ENCODE measurements at regions not wholly inside any gene's neighbourhood (a gene's known extent, or its start where the extent isn't known, plus 50 kb on each side); places are given as distances from the start of the nearest gene placed in this dataset.

DNA sequence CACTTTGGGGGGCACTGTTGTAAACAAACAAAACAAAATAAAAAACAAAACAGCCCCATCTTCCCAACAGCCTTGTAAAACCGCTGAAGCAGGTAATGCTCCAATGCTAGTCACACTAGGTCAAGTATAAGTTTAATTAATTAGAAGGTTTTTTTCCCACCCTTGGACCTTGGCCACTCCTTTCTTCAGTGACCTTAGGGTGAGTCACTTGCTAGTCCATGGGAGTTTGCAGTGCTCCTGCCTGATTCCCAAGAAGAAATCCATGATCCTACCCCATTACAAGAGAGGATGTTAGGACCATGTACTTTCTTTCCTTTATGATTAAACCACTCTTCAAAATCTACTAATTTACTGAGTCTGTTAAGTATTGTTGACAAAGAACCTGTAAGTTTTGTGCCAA, 192.2 kb upstream of the CDKN2B start:
- H3K27me3 ChIP-seq (ENCODE audit: control insufficient read depth in 2 of 2, insufficient read depth in 1 of 2, low read length in 1 of 2) = no peaks in the 10 kb centered on the region
- H3K27ac ChIP-seq (ENCODE audit: low read depth in 1 of 2, low read length in 1 of 2) = no peak overlapping the region
- no peak overlapping the region for H3K4me3 ChIP-seq (ENCODE audit: low read length in 2 of 2)
- no peaks in the 10 kb centered on the region for H3K36me3 ChIP-seq (ENCODE audit: control insufficient read depth in 2 of 2, insufficient read depth in 2 of 2, low read length in 1 of 2)
- H3K4me1 ChIP-seq (ENCODE audit: control insufficient read depth in 2 of 2, insufficient read depth in 2 of 2, low read length in 2 of 2) = no peaks in the 10 kb centered on the region
- H3K9me3 ChIP-seq (ENCODE audit: control insufficient read depth in 2 of 2, insufficient read depth in 1 of 2, low read length in 1 of 2) = peaks cover 0 to 6% of the 10 kb centered on the region in 2 donors
- no peak for DNase-seq (ENCODE audit: low read depth in 6 of 9, low spot score in 9 of 9)
- WGBS = 92% methylated on average over 1 of the region's 1 CpG

DNA sequence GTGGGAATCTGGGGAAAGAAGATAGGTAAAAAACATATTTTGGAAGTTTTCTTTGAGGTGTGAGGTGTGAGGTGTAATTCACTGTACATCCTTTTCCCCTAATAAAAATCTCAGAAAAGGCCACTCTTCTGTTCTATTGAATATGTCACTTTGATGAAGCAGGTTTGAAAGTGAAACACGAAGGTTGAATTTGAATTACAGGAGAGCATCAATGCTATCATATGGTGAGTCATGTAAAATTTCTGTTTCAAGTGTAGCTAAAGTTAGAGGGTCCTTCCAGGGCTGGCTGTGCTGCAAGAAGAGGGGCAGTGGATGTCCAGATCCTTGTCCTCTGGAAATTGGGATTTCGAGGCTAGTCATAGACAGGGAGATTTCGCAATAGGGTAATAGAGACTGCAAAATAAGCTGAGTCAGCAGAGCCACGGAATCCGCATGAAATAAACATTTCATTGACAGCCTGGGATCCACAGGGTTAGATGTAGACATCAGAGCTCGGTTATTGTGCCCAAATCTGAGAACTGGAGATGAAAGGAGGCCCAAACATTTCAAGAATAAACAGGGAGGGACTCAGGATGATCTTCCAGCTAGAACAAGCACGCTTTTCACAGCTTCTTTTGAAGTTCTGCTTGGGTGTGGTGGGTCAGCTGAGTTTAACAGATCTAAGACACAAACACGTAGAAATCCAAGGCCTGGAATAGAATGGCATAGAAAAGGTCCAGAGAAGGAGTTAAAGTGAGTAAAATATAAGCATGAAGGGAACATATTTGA, 194.4 kb upstream of the CDKN2B start:
- no peak for DNase-seq (ENCODE audit: low read depth in 6 of 9, low spot score in 9 of 9)
- no peaks in the 10 kb centered on the region for H3K9me3 ChIP-seq (ENCODE audit: control insufficient read depth in 2 of 2, insufficient read depth in 1 of 2, low read length in 1 of 2)
- H3K27ac ChIP-seq (ENCODE audit: low read depth in 1 of 2, low read length in 1 of 2) = no peak overlapping the region
- no peaks in the 10 kb centered on the region for H3K27me3 ChIP-seq (ENCODE audit: control insufficient read depth in 2 of 2, insufficient read depth in 1 of 2, low read length in 1 of 2)
- 80% methylated on average over 8 of the region's 8 CpGs for whole genome bisulfite sequencing
- H3K36me3 ChIP-seq (ENCODE audit: control insufficient read depth in 2 of 2, insufficient read depth in 2 of 2, low read length in 1 of 2) = no peaks in the 10 kb centered on the region
- no peaks in the 10 kb centered on the region for H3K4me1 ChIP-seq (ENCODE audit: control insufficient read depth in 2 of 2, insufficient read depth in 2 of 2, low read length in 2 of 2)
- H3K4me3 ChIP-seq (ENCODE audit: low read length in 2 of 2) = no peak overlapping the region

DNA sequence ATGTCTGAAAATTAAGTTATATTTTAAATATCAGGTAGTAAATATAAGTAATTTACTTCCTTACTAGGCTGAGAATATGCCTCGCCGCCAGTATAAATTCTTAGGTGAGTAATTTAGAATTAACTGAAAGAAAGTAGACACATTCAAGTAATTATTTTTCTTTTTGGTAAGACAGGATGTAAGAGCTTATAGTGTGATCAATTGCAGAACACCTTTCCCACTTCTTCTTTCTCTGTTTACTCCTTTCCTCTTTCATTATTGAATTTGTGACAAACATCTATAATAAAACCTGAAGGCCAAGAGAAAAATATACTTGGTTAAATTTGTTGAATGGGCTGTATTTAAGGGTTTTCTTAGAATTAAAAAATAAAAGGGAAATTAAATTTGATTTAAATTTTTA, 195.1 kb upstream of the CDKN2B start:
- no peaks in the 10 kb centered on the region for H3K4me1 ChIP-seq (ENCODE audit: control insufficient read depth in 2 of 2, insufficient read depth in 2 of 2, low read length in 2 of 2)
- no peaks in the 10 kb centered on the region for H3K36me3 ChIP-seq (ENCODE audit: control insufficient read depth in 2 of 2, insufficient read depth in 2 of 2, low read length in 1 of 2)
- WGBS = 98% methylated on average over 2 of the region's 2 CpGs
- H3K9me3 ChIP-seq (ENCODE audit: control insufficient read depth in 2 of 2, insufficient read depth in 1 of 2, low read length in 1 of 2) = no peaks in the 10 kb centered on the region
- no peak overlapping the region for H3K4me3 ChIP-seq (ENCODE audit: low read length in 2 of 2)
- no peaks in the 10 kb centered on the region for H3K27me3 ChIP-seq (ENCODE audit: control insufficient read depth in 2 of 2, insufficient read depth in 1 of 2, low read length in 1 of 2)
- no peak for DNase-seq (ENCODE audit: low read depth in 6 of 9, low spot score in 9 of 9)
- no peak overlapping the region for H3K27ac ChIP-seq (ENCODE audit: low read depth in 1 of 2, low read length in 1 of 2)

DNA sequence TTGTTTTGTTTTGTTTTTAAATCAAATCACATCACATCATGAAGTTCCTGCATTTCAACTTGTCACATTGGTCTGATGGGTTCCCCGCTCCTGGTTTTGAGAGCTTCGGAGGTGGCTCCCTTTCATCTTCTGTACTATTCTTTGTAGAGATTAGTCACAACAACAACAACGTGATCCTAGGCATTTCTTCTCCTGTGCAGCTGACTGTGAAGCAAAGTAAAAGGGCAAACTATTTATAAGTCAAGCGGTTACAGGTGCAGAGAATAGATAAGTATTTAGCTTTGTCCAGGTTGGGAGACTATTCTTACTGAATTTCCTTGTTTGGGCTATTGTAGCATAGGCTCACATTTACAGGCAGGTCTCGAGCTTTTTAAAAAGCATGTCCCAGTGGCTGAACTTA, 197.7 kb upstream of the CDKN2B start:
- no peak overlapping the region for H3K4me3 ChIP-seq (ENCODE audit: low read length in 2 of 2)
- no peak for DNase-seq (ENCODE audit: low read depth in 6 of 9, low spot score in 9 of 9)
- H3K36me3 ChIP-seq (ENCODE audit: control insufficient read depth in 2 of 2, insufficient read depth in 2 of 2, low read length in 1 of 2) = no peaks in the 10 kb centered on the region
- H3K27ac ChIP-seq (ENCODE audit: low read depth in 1 of 2, low read length in 1 of 2) = no peak overlapping the region
- no peaks in the 10 kb centered on the region for H3K27me3 ChIP-seq (ENCODE audit: control insufficient read depth in 2 of 2, insufficient read depth in 1 of 2, low read length in 1 of 2)
- H3K4me1 ChIP-seq (ENCODE audit: control insufficient read depth in 2 of 2, insufficient read depth in 2 of 2, low read length in 2 of 2) = no peaks in the 10 kb centered on the region
- H3K9me3 ChIP-seq (ENCODE audit: control insufficient read depth in 2 of 2, insufficient read depth in 1 of 2, low read length in 1 of 2) = no peaks in the 10 kb centered on the region
- 91% methylated on average over 5 of the region's 5 CpGs for WGBS

DNA sequence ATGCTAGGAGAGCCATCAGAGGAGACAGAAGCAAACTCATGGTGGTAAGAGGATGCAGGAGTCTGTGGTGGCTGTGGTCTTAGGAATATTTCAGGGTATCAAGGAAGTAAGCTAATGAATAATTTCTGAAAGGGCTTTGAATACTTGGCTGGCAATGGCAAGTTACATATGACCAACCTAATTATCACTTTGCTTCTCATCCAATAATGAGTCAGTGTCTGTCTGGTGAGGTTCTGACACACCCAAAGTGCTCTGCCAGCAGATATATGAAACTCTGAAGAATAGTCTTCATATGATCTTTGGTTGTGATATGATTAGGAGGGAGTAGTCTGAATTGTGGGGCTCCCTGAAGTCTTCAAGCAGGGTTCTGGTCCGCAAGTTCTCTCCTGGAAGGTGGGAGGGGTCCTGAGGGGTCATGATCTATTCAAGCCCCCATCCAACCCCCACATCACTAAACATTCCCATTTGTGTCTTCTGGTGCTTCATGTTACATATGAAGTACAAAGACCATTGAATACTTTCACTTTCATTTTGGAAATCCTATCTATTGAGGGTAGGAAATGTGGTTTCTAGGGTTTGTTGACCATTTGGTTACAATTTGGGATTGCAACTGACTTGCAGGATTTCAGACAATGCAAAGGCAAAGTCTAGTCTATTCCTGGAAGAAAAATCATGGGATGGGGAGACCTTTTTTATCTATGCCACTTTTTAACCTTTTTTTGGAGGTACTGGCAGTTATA, 199.9 kb upstream of the CDKN2B start:
- DNase-seq (ENCODE audit: low read depth in 6 of 9, low spot score in 9 of 9) = no peak
- Histone ChIP-seq H3K27ac (ENCODE audit: low read depth in 1 of 2, low read length in 1 of 2) (no peak overlapping the region), H3K4me3 (ENCODE audit: low read length in 2 of 2) (no peak overlapping the region), H3K27me3 (ENCODE audit: control insufficient read depth in 2 of 2, insufficient read depth in 1 of 2, low read length in 1 of 2) (no peaks in the 10 kb centered on the region), H3K4me1 (ENCODE audit: control insufficient read depth in 2 of 2, insufficient read depth in 2 of 2, low read length in 2 of 2) (no peaks in the 10 kb centered on the region), H3K36me3 (ENCODE audit: control insufficient read depth in 2 of 2, insufficient read depth in 2 of 2, low read length in 1 of 2) (no peaks in the 10 kb centered on the region), H3K9me3 (ENCODE audit: control insufficient read depth in 2 of 2, insufficient read depth in 1 of 2, low read length in 1 of 2) (no peaks in the 10 kb centered on the region)
- WGBS = 93% methylated on average over 1 of the region's 1 CpG

DNA sequence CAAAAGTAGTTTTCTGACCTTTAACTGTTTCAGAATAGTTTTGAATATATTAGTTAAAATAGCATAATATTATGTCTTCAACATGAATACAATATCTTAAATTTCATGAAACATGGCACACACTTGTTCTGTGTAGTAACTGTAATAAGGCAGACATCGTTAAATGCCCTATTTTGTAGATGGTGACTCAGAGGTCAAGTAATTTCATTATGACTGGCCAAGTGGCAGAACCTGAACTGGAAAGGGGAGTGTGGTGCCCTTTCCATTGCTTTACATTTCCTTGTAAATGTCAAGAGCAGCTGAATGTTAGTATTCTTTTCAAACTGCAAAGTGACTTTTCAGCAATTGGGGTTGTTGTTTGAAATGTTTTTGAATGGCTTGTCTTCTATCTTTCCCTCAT, 201.2 kb upstream of the CDKN2B start:
- Histone ChIP-seq H3K9me3 (ENCODE audit: control insufficient read depth in 2 of 2, insufficient read depth in 1 of 2, low read length in 1 of 2) (no peaks in the 10 kb centered on the region), H3K4me1 (ENCODE audit: control insufficient read depth in 2 of 2, insufficient read depth in 2 of 2, low read length in 2 of 2) (no peaks in the 10 kb centered on the region), H3K27ac (ENCODE audit: low read depth in 1 of 2, low read length in 1 of 2) (no peak overlapping the region), H3K36me3 (ENCODE audit: control insufficient read depth in 2 of 2, insufficient read depth in 2 of 2, low read length in 1 of 2) (no peaks in the 10 kb centered on the region), H3K27me3 (ENCODE audit: control insufficient read depth in 2 of 2, insufficient read depth in 1 of 2, low read length in 1 of 2) (no peaks in the 10 kb centered on the region), H3K4me3 (ENCODE audit: low read length in 2 of 2) (no peak overlapping the region)
- DNase-seq (ENCODE audit: low read depth in 6 of 9, low spot score in 9 of 9) = no peak
- WGBS = 90% methylated on average over 1 of the region's 1 CpG

DNA sequence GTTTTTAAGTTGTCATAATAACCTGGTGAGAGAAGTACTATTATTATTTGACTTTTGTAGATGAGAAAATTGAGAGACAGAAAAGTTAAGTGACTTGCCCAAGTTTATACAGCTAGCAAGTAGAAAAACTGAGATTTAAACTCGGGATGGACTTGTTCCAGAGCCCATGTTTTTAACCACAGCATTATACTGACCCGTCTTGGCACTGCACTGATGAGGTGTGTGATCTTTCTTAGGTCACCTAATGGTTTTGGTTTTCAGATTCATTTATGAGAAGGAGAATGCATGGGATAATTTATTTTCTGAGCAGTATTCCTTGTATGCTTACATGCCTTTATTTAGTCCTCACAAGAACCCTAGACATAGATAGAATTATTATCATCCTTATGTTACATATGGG, 201.8 kb upstream of the CDKN2B start:
- no peaks in the 10 kb centered on the region for H3K9me3 ChIP-seq (ENCODE audit: control insufficient read depth in 2 of 2, insufficient read depth in 1 of 2, low read length in 1 of 2)
- no peak overlapping the region for H3K4me3 ChIP-seq (ENCODE audit: low read length in 2 of 2)
- H3K27me3 ChIP-seq (ENCODE audit: control insufficient read depth in 2 of 2, insufficient read depth in 1 of 2, low read length in 1 of 2) = no peaks in the 10 kb centered on the region
- H3K27ac ChIP-seq (ENCODE audit: low read depth in 1 of 2, low read length in 1 of 2) = no peak overlapping the region
- no peaks in the 10 kb centered on the region for H3K36me3 ChIP-seq (ENCODE audit: control insufficient read depth in 2 of 2, insufficient read depth in 2 of 2, low read length in 1 of 2)
- WGBS = 91% methylated on average over 2 of the region's 2 CpGs
- DNase-seq (ENCODE audit: low read depth in 6 of 9, low spot score in 9 of 9) = no peak
- H3K4me1 ChIP-seq (ENCODE audit: control insufficient read depth in 2 of 2, insufficient read depth in 2 of 2, low read length in 2 of 2) = no peaks in the 10 kb centered on the region

DNA sequence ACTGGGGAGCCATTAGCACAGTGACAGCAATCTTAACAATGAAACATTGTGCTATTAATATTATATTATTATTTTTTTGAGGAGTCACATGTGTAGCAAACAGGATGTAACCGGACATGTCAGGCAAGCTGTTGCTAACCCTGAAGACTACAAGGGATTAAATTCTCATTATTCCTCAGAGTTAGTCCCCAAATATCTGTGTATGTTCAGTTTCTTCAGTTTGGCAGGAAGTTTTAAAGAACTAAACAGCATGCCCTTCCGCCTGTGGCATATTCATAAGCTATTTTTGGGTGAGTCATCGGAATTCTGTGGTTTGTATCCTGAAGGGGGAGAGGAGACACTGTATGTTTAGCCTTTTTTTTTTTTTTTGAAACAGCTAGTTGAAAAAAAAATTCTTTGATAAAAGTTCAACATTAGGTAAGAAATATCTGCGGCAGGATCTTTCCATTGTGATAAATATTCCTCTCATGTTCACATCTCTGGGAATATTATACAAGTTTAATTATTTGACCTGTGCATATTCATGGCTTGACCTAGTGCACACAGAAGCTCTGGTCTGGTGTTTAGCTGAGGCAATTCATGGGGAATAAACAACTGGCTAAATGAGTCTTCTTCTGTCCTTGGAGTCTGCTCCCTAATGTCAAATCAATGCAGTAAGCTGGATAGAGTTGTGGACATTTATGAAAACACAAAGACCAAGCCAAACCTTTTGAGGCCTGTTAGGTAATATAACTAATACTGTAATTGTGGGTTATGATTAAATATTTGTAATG, 202.7 kb upstream of the CDKN2B start:
- Histone ChIP-seq H3K36me3 (ENCODE audit: control insufficient read depth in 2 of 2, insufficient read depth in 2 of 2, low read length in 1 of 2) (no peaks in the 10 kb centered on the region), H3K27me3 (ENCODE audit: control insufficient read depth in 2 of 2, insufficient read depth in 1 of 2, low read length in 1 of 2) (no peaks in the 10 kb centered on the region), H3K4me3 (ENCODE audit: low read length in 2 of 2) (no peak overlapping the region), H3K4me1 (ENCODE audit: control insufficient read depth in 2 of 2, insufficient read depth in 2 of 2, low read length in 2 of 2) (no peaks in the 10 kb centered on the region), H3K9me3 (ENCODE audit: control insufficient read depth in 2 of 2, insufficient read depth in 1 of 2, low read length in 1 of 2) (no peaks in the 10 kb centered on the region), H3K27ac (ENCODE audit: low read depth in 1 of 2, low read length in 1 of 2) (no peak overlapping the region)
- WGBS = 31% methylated on average over 4 of the region's 4 CpGs
- no peak for DNase-seq (ENCODE audit: low read depth in 6 of 9, low spot score in 9 of 9)

DNA sequence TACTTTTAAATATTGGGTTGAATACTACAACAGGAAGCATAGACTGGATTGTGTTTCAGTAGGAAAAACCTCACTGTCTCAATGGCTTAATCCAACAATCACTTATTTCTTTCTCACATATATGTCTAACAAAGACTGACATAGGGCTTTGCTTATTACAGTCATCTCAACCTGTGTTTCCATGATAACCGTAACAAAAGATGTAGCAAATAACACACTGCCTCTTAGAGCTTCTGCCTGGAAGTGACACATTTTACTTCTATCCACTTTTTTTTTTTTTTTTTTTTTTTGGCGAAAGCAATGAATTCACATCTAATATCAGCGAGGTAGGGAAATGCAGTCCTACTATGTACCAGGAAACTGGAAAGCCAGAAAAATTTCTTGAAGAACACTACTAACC, 204.9 kb upstream of the CDKN2B start:
- WGBS = 97% methylated on average over 3 of the region's 3 CpGs
- DNase-seq (ENCODE audit: low read depth in 6 of 9, low spot score in 9 of 9) = no peak
- H3K27ac ChIP-seq (ENCODE audit: low read depth in 1 of 2, low read length in 1 of 2) = no peak overlapping the region

More for the DNA sequence above, 204.9 kb upstream of the CDKN2B start:
- no peaks in the 10 kb centered on the region for H3K36me3 ChIP-seq (ENCODE audit: control insufficient read depth in 2 of 2, insufficient read depth in 2 of 2, low read length in 1 of 2)
- no peaks in the 10 kb centered on the region for H3K27me3 ChIP-seq (ENCODE audit: control insufficient read depth in 2 of 2, insufficient read depth in 1 of 2, low read length in 1 of 2)
- H3K4me3 ChIP-seq (ENCODE audit: low read length in 2 of 2) = no peak overlapping the region
- H3K9me3 ChIP-seq (ENCODE audit: control insufficient read depth in 2 of 2, insufficient read depth in 1 of 2, low read length in 1 of 2) = no peaks in the 10 kb centered on the region
- H3K4me1 ChIP-seq (ENCODE audit: control insufficient read depth in 2 of 2, insufficient read depth in 2 of 2, low read length in 2 of 2) = no peaks in the 10 kb centered on the region
